ENCODE measurements at regions not wholly inside any gene's neighbourhood (a gene's known extent, or its start where the extent isn't known, plus 50 kb on each side); places are given as distances from the start of the nearest gene placed in this dataset.

GRCh38 chr3:23754215-23754614, 51.5 kb upstream of the UBE2E1 start:
- Histone ChIP-seq H3K36me3 (ENCODE audit: control insufficient read depth in 1 of 2, insufficient read depth in 2 of 2, low read length in 2 of 2) (no peaks in the 10 kb centered on the region), H3K4me1 (ENCODE audit: control insufficient read depth in 1 of 2, insufficient read depth in 2 of 2, low read length in 2 of 2) (no peaks in the 10 kb centered on the region), H3K27me3 (ENCODE audit: control insufficient read depth in 1 of 2, insufficient read depth in 2 of 2, low read length in 2 of 2) (no peaks in the 10 kb centered on the region), H3K9me3 (ENCODE audit: control insufficient read depth in 1 of 2, low read length in 2 of 2) (no peaks in the 10 kb centered on the region), H3K27ac (ENCODE audit: low read depth, low read length) (no peak overlapping the region), H3K9ac (ENCODE audit: low read depth in 1 of 2, low read length in 2 of 2) (no peak overlapping the region), H3K4me3 (ENCODE audit: low read depth in 1 of 2, low read length in 2 of 2) (no peak overlapping the region)
